BJ (cell line): ENCODE measurements at regions not wholly inside any gene's neighbourhood (a gene's known extent, or its start where the extent isn't known, plus 50 kb on each side); places are given as distances from the start of the nearest gene placed in this dataset.

Experiments
- CTCF ChIA-PET: fragments of 350-600 bp; formaldehyde crosslinking; extraction: SDS; loops from one replicate; lab custom pipeline; 2021; ENCODE audit warnings: antibody characterized with exemption, inconsistent platforms; lab: Yijun Ruan, JAX
- POLR2A ChIA-PET: fragments of 300-600 bp; sonication (Branson Sonifier 250); formaldehyde crosslinking; extraction: SDS; loops from one replicate; lab custom pipeline; 2021; ENCODE audit warnings: antibody characterized with exemption; lab: Charles Lee
- DNase-seq: peaks from one replicate; pipeline ENCODE4 v3.0.0-alpha.2; 2011; ENCODE audit warnings: low read depth
- H3K27me3 ChIP-seq: 2 replicates; pipeline ENCODE4 v1.6.0; 2011; ENCODE audit warnings: low read length; ENCODE audit not compliant: control insufficient read depth, insufficient read depth
- H3K36me3 ChIP-seq: 2 replicates; pipeline ENCODE4 v1.5.1; 2011; ENCODE audit warnings: low read length; ENCODE audit not compliant: control insufficient read depth, insufficient read depth
- H3K4me3 ChIP-seq: 2 replicates; pipeline ENCODE4 v1.5.1; 2011; ENCODE audit warnings: low read depth, mild to moderate bottlenecking, control low read depth, low read length
- TF ChIP-seq, protein P1 (sequence below): IDR thresholded peaks from 2 replicates; pipeline ENCODE4 v1.5.1; 2011; ENCODE audit warnings: low read depth, mild to moderate bottlenecking, control low read depth, inconsistent platforms, low read length, moderate library complexity; ENCODE audit not compliant: insufficient read depth

DNA sequence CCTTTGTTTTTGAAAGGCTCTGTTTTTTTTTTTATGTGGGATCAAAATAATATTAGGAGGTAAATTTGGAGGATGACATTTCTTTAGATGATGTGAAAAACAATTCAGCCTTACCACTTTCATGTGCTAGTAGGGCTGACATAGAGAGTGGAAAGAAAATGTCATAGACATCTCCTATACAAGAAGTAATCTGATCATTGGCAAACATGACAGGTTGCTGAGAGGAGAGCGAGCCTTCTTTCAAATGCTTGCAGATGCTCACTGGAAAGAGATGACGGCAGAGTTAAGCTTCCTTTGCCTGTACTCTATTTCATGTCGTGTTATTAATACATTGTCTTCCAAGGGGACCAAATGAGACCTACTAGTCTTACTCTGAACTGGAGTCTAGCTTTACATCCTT lies 160.1 kb upstream of the DAP start:
- ChIA-PET CTCF (interaction anchor here (1.0 kb wide), 1 partner anchor 10 kb away, joined by 5 read pairs; no protein-coding TSS in a partner anchor), POLR2A (no interaction called here)
- Histone ChIP-seq H3K27me3 (peaks cover 4% of the 10 kb centered on the region; the same call in 1 of the 2 replicates), H3K4me3 (no peak overlapping the region), H3K36me3 (no peaks in the 10 kb centered on the region)
- no peak for DNase-seq
- TF ChIP-seq, protein P1, sequence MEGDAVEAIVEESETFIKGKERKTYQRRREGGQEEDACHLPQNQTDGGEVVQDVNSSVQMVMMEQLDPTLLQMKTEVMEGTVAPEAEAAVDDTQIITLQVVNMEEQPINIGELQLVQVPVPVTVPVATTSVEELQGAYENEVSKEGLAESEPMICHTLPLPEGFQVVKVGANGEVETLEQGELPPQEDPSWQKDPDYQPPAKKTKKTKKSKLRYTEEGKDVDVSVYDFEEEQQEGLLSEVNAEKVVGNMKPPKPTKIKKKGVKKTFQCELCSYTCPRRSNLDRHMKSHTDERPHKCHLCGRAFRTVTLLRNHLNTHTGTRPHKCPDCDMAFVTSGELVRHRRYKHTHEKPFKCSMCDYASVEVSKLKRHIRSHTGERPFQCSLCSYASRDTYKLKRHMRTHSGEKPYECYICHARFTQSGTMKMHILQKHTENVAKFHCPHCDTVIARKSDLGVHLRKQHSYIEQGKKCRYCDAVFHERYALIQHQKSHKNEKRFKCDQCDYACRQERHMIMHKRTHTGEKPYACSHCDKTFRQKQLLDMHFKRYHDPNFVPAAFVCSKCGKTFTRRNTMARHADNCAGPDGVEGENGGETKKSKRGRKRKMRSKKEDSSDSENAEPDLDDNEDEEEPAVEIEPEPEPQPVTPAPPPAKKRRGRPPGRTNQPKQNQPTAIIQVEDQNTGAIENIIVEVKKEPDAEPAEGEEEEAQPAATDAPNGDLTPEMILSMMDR = no peak

DNA sequence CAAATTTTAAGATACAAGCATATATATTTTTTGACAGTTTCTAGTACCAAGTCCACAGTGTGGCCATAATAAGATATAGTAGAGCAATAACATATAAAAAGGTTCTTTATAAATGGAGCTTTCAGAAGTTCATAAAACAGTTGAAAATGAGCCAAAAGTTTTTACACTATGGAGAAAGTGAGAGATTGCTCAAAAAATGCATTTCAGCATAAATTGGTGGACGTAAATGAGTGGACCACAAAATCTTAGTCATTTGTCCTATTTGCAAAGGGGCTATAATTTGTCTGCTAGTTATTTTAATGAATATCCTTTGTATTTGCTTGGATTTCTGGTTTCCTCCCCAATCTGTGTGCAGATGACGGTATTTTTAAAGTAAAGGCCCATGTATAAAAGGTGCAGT lies 159.4 kb upstream of the DAP start:
- Histone ChIP-seq H3K27me3 (peaks cover 4% of the 10 kb centered on the region; the same call in 1 of the 2 replicates), H3K36me3 (no peaks in the 10 kb centered on the region), H3K4me3 (no peak overlapping the region)
- POLR2A ChIA-PET = no interaction called here
- CTCF ChIA-PET = no interaction called here
- TF ChIP-seq, protein P1 = no peak
- no peak for DNase-seq

DNA sequence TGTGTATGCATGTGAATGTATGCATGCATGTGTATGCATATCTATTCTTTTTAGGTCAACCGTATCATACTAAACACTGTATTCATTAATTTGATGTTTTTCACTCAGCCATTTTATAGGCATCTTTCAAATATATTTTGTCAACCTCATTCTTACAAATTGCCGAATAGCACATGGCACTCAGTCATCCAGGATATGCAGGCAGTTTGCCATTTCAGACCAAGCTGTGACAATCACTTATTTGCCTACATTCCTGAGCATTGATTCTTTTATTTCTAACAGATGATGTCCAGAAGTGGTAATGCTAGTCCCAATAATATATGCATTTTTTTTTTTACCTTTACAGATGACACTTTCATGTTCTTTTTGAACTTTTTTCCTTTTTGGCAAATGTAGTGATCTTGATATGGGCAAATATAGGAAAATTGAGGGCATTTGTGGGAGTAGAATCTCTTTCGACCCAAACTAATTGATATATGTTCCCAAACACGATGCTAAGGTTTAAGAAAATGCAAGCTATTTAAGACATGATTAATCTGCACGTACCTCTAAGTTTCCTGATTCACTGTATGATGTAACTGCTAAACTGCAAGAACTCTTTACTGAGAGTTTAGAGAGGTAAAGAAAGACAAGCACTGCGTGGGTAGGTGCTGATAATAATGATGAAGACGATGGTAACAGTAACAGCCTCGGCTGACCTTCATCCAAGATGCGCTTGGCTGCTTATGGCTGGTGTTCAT lies 153.9 kb upstream of the DAP start:
- TF ChIP-seq, protein P1 = no peak
- CTCF ChIA-PET = no interaction called here
- Histone ChIP-seq H3K4me3 (no peak overlapping the region), H3K36me3 (no peaks in the 10 kb centered on the region), H3K27me3 (0 out of 2 replicates have a peak, but pooled peaks cover 1% of the 10 kb centered on the region)
- POLR2A ChIA-PET = no interaction called here
- DNase-seq = peak; percentile 39

DNA sequence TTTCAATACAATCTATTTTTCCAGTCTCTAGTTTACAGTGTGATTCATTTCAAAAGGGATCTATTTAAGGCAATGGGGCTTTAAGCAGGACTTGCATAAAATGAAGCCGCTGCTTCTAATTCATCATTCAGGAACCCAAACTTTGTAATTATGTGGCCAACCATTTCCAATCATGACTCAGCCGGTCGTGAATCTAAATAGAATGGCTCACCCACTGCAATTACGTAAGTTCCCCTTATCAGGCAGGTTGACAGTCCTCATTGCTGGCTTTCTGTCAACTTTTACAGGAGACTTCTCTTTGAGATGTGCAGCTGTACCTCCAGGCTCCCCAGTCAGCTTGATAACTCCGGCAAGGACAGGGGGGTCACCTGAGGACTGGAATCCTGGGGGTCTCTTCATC lies 152.8 kb upstream of the DAP start:
- ChIA-PET CTCF (no interaction called here), POLR2A (no interaction called here)
- peak; percentile 96 for DNase-seq
- no peaks in the 10 kb centered on the region for H3K36me3 ChIP-seq
- TF ChIP-seq, protein P1 = no peak
- H3K27me3 ChIP-seq = no peaks in the 10 kb centered on the region
- no peak overlapping the region for H3K4me3 ChIP-seq

DNA sequence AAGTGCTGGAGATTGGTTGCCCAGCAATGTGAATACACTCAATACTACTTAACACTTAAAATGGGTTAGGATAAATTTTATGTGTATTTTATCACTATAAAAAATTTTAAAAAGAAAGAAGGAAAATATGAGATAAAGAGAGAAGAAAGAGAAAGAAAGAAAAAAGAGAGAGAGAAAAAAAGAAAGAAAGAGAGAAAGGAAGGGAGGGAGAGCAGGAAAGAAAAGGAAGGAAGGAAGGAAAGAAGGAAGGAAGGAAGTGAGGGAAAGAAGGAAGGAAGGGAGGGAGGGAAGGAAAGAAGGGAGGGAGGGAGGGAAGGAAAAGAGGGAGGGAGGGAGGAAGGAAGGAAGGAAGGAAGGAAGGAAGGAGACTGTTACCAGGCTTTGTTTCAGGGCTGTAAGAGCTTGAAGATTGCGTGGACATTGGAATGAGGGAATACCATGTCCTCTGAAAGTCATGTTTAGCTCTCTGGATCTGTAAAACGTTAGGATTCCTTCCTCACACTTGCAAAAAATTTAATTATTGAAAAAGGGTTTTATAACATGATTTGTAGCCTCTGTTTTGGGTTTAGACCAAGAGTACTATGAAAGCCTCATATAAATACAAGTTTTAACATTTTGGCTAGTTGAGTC lies 152.3 kb upstream of the DAP start:
- CTCF ChIA-PET = no interaction called here
- Histone ChIP-seq H3K36me3 (no peaks in the 10 kb centered on the region), H3K4me3 (no peak overlapping the region), H3K27me3 (no peaks in the 10 kb centered on the region)
- POLR2A ChIA-PET = no interaction called here
- TF ChIP-seq, protein P1 = no peak
- DNase-seq = no peak
